NB4 (cell line): ENCODE measurements at regions not wholly inside any gene's neighbourhood (a gene's known extent, or its start where the extent isn't known, plus 50 kb on each side); places are given as distances from the start of the nearest gene placed in this dataset.

Experiments
- POLR2A ChIP-seq: IDR thresholded peaks from 2 replicates; pipeline ENCODE4 v1.6.1; 2011; ENCODE audit warnings: mild to moderate bottlenecking; ENCODE audit not compliant: insufficient read length; ENCODE audit errors: extremely low read depth
- TF ChIP-seq, protein P1 (sequence below): IDR thresholded peaks from one replicate; pipeline ENCODE4 v1.5.1; 2012; ENCODE audit warnings: low read depth, low read length
- TF ChIP-seq, protein P2 (sequence below): IDR thresholded peaks from 2 replicates; pipeline ENCODE4 v1.6.1; 2011; ENCODE audit warnings: low read depth, low read length

DNA sequence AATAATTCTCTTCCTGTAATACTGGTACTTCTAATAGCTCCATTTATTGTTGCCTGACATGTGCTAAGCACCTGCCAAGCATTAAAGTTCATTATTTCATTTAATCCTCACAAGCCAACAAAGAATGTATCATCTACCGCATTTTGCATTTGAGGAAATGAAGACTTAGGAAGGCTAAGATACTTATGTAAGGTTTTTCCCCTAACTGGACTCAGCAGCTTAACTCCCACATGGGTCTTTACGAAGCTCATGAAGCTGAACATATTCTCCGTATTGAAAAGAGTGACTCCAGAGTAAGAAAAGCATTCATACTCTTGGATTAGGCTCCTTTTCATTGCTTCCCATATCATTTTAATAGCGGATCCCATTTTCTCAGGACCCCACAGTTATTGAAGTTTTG lies 155.7 kb upstream of the TMEM72 start:
- TF ChIP-seq, protein P1, sequence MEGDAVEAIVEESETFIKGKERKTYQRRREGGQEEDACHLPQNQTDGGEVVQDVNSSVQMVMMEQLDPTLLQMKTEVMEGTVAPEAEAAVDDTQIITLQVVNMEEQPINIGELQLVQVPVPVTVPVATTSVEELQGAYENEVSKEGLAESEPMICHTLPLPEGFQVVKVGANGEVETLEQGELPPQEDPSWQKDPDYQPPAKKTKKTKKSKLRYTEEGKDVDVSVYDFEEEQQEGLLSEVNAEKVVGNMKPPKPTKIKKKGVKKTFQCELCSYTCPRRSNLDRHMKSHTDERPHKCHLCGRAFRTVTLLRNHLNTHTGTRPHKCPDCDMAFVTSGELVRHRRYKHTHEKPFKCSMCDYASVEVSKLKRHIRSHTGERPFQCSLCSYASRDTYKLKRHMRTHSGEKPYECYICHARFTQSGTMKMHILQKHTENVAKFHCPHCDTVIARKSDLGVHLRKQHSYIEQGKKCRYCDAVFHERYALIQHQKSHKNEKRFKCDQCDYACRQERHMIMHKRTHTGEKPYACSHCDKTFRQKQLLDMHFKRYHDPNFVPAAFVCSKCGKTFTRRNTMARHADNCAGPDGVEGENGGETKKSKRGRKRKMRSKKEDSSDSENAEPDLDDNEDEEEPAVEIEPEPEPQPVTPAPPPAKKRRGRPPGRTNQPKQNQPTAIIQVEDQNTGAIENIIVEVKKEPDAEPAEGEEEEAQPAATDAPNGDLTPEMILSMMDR, result no peak
- TF ChIP-seq POLR2A, result no peak
- TF ChIP-seq, protein P2, sequence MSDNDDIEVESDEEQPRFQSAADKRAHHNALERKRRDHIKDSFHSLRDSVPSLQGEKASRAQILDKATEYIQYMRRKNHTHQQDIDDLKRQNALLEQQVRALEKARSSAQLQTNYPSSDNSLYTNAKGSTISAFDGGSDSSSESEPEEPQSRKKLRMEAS, result no peak
